GM21423 (cell line): ENCODE measurements at regions not wholly inside any gene's neighbourhood (a gene's known extent, or its start where the extent isn't known, plus 50 kb on each side); places are given as distances from the start of the nearest gene placed in this dataset.
A peak's percentile ranks its signal among the peaks of the same experiment; 100 is the strongest.

Experiments
- ATAC-seq: cut with Tn5 transposase; IDR thresholded peaks from one replicate; pipeline ENCODE4 v1.9.1; 2021; ENCODE audit warnings: mild to moderate bottlenecking, moderate library complexity; ENCODE audit not compliant: unreplicated experiment

DNA sequence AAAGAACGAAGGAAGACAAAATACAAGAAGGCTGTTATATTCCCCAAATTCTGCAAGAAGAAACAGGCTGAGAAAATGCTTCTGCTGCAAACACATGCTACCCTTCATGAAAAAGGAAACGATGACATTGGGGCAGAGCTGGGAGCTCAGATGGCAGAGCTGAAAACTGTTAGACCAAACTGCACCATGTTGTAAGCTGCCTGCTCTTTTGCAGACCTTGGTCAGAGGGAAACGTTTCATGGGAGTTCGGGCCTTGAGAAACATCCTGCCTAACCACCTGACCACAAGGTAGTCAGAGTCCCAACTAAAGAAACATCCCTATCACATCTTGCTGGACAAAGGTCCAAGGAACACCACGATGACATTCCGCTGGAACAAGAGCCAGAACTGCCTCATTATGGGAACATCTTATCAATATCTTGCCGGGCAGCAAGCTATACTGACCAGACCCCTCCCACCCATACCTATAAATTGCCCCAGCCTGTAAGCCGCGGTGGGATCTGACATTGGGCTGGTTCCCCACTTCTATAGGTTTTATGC is 110.7 kb upstream of the CTSC start:
- ATAC-seq, result no peak

DNA sequence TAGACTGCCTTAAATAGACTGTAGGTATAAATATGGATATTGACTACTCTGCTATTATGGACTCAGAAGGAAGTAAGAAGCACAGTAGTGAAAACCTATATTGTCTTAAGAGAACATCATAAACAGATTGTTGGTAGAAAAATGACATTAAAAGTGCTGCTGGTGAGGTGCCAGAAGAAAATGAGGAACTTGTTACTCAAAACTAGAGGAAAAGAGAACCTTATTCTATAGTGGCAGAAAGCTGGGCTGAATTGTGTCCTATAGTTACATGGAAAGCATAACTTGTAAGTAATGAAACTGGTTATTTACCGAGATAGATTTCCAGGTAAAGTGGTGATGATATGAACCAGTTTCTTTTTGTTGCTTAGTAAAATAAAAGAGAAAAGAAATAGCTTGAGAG is 109.7 kb upstream of the CTSC start:
- no peak for ATAC-seq

GRCh38 chr11:88439356-88439755 is 101.8 kb upstream of the CTSC start:
- ATAC-seq, result no peak

DNA sequence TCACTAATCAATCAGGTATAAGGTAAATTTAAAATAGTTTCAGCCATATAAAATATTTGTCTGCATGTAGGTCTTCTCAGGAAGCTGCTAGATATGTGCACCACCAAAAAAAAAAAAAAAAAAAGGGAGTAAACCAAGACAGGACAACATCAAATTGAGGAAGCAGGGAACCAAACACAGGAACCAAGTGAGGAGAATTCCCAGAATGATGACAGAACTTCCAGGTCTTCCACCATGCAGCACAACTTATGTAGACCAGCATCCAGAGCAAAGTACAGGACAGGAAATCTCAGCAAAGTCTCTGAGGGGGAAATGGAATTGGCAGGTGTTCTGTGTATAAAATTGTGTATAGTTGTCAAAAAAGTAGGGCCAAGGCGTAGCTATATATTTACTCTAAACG is 101.2 kb upstream of the CTSC start:
- ATAC-seq, result no peak

DNA sequence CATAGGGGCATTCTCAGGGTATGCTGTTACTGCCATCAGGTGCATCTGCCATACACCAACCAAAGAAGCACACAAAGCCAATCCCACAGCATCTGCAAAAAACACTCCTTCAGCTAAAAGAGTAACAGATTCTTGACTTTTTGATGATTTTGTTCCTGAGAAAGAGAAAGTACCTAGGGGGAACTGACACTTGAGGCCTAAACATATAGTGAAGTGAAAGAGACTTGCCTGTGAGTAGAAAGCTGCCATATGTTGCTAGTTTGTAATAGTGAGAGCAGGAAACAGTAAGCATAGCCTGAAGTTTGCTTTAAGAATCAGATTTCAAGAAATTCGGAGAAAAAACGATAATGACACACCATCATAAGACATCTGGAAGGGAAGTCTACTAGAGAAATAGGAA is 97.9 kb upstream of the CTSC start:
- peak; percentile 97 for ATAC-seq

GRCh38 chr11:88434333-88434976 is 96.9 kb upstream of the CTSC start:
- ATAC-seq, result no peak

DNA sequence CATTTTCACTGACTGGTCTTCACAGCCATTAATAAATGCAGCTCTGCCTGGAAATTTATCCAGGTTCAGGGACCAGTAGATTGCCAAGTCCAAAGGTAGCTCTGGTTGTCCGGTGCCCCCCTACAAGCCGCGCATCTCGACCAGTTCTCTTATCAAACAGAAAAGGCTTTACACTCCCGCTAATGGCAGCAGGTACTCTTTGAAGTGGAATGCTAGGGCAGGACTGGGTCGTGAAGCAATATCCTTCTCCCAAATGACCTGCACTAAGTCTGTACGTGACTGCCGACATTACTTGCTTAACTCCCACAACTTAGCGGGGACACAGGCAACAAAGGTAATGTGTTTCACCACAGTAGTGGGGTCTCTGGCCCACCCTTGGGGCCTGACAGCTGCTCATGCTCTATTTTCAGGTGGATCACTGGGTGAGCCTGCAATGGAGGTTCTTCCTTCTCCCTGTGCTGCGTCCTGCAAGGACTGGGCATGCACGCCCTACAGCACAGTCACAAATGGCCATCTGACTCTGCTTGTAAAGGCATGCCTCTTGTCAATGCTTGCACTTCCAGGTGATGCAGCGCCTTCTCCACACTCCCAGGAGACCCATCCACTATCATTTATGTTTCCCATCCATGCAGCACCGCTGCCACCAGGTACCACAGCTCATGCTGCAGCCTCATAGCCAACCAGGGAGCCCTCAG is 96.1 kb upstream of the CTSC start:
- ATAC-seq, result no peak

DNA sequence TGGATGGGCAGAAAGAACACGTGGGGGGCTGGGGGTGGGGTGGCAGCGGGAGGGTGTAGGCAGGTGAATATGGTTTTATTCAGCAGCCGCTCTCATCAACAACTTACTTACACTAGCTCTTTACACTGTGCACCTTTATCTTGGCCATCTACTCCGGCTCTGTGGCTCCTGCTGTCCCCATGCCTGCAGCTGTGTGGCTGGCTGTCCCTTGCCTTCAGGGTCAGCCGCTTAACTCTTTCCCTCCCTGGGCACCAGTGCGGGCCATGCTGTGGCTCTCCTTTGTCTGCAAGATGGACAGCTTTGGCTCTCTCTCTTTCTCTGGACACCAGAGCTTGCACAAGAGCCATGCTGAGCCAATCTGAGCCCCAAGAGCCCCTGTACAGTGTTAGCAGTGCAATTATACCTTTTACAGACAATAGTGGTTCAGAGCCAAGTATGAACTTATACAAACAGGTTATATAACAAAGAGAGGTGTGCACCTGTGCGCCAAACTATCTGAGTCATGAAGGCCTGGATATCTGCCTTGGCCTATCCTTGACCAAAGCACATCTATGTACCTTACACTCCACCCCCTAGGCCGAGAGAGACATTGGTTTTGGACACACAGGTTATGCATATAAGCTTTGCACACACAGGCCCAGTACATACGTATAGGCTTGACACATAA is 94.3 kb upstream of the CTSC start:
- no peak for ATAC-seq

GRCh38 chr11:88428959-88429358 is 91.4 kb upstream of the CTSC start:
- ATAC-seq, result no peak

GRCh38 chr11:88427719-88428118 is 90.2 kb upstream of the CTSC start:
- no peak for ATAC-seq

DNA sequence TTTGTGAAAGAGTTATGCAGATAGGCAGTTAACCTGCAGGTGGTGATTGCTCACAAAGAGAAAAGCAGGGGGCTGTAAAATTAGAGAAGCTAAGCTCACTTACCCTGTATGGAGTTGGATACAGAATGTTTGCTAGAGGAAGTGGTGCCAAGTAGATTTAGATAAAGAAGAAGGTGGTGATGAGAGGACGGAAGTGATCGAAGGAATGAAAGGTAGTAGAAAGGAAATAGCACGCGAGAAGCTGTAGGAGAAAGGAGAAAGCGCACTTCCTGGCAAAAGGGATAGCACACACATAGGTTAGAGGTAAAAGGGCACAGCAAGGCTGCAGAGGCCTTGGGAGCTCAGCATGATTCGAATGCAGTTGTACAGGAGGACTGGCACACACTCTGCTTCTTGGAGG is 87.3 kb upstream of the CTSC start:
- ATAC-seq, result no peak

DNA sequence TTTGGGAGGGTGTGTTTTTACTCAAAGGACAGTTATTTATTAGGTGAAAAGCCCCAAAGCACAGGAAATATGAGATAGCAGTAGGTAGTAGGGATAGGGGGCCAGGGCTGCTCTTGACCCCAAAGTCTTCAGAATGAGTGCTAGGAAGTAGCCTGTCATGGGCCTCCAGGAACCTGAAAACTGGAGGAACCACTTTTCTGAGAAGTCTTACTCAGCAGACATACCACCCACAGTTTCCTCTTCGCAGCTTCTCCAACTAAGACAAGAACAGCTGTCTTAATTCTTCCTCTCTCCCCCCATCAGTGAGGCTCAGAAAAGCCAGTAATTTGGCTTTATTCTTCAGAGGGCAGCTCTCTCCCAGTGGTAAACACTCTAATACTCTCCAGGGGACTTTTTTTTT is 84.0 kb upstream of the CTSC start:
- ATAC-seq, result peak; percentile 82

DNA sequence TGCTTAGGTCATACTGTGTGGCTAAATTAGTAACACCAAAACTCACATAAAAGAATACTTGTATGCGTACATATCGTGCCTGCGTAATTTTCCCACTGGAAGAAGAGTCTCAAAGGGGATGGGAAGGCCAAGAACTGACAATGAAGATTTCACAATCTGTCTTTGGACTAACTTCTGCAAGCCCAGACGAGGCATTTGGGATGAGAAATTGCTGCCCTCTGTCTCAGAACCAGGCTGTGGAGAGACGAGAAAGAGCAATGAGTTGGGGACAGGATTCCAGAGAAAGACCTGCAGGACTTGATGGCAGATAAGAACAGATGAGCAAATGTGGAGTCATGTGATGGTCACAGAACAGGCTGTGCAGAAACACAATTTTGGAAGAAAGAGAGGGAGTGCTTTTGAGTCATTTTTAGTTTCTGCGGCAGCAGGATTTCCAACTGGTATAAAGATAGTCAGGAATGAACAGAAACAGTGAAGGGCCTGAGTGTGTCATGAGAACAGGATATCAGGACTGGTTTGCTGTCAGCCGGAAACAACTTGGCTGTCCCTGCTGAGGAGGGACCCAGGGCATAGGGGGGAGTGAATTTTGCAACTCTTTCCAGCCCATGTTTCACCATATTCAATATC is 82.7 kb upstream of the CTSC start:
- no peak for ATAC-seq

GRCh38 chr11:88418508-88418907 is 81.0 kb upstream of the CTSC start:
- ATAC-seq, result no peak

GRCh38 chr11:88415495-88415894 is 78.0 kb upstream of the CTSC start:
- ATAC-seq, result no peak

DNA sequence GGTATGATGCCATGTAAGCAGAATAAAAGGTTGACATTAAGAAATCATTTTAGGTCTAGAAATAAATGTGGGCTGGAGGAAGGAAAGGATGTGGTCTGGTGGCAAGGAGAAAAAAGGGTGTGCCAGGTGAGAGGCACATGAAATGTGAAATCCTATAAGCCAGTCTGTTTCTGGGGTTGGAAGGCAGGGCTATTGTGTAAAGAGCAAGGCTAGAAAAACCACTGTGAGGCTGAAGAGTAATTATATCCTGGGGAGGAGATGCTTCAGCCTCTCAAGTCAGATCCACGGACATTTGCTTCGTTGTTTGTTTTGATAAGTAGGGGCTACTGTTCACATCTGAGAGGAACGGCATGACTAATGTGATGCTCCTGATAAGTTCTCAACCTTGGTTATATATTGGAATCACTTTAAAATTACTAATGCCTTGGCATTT is 77.5 kb upstream of the CTSC start:
- peak; percentile 56 for ATAC-seq

- ATAC-seq, result peak; percentile 54
These were observed 76.9 kb upstream of the CTSC start for GRCh38 chr11:88414385-88414861.

DNA sequence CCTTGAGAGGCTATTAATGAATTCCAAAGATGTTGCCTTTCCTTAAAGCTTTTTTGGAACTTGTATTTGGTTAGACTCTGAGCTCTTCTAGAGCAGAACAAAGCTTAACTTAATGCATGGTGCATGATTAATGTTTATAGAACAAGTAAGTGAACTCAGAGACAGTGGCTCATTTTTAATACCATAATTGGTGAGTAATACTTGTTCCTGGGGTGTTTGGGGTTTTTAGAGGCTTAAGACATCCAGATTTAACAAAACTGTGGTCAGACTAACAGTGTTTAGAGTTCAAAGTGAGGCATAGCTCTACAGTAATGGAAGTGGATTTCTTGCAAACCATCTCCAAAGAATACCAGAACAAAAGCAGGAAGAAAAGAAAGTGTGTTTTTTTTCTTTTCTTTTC is 73.7 kb upstream of the CTSC start:
- ATAC-seq, result no peak

DNA sequence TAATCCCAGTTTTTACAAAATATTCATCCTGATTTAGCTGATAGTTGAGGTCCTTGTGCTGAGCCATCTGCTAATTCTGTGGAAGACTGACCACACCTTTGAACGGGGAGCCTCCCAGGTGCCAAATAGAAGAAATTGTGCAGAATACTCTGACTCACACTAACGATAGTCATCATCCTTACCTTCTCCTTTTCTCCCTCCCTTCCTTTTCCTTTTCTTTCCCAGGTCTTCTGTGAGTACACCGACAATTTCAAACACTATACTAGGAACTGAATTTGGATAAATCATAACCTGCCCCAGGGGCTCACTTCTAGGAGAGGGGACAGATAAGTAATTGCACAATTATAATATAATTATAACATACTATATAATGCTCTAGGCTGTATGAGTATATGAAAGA is 73.1 kb upstream of the CTSC start:
- ATAC-seq, result no peak

DNA sequence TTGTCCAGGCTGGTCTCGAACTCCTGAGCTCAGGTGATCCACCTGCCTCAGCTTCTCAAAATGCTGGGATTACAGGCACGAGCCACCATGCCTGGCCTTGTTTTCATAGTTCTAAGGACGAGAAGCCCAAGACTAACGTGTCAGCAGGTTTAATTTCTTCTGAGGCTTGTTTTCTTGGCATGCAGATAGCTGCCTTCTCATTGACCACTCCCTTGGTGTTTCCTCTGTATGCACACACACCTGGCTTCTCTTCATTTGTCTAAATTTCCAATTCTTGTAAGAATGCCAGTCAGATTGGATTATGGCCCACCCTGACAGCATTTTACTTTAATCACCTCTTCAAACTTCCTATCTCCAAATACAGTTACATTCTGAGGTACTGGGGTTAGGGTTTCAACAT is 72.5 kb upstream of the CTSC start:
- no peak for ATAC-seq

GRCh38 chr11:88406876-88407275 is 69.3 kb upstream of the CTSC start:
- ATAC-seq, result no peak
